ENCODE measurements at regions not wholly inside any gene's neighbourhood (a gene's known extent, or its start where the extent isn't known, plus 50 kb on each side); places are given as distances from the start of the nearest gene placed in this dataset.

- Histone ChIP-seq H3K4me2 (ENCODE audit: low read length) (no peak overlapping the region), H4K20me1 (ENCODE audit: control insufficient read depth, insufficient read depth, low read depth, low read length) (no peaks in the 10 kb centered on the region), H3F3A (ENCODE audit: control insufficient read depth, insufficient read depth) (no peaks in the 10 kb centered on the region), H3K9me2 (replicated peaks; ENCODE audit: control insufficient read depth, low read length) (no peaks in the 10 kb centered on the region), H3K4me3 (ENCODE audit: low read length) (no peak overlapping the region), H3K27me3 (ENCODE audit: control insufficient read depth, low read length) (no peaks in the 10 kb centered on the region), H3K79me2 (ENCODE audit: control insufficient read depth, low read length) (no peaks in the 10 kb centered on the region), H3K27ac (ENCODE audit: low read depth, low read length) (no peak overlapping the region), H3K4me1 (ENCODE audit: control insufficient read depth, low read length) (no peaks in the 10 kb centered on the region), H3K9me3 (ENCODE audit: control insufficient read depth, insufficient read depth, low read length) (0 out of 2 replicates have a peak, but pooled peaks cover 6% of the 10 kb centered on the region), H3K36me3 (ENCODE audit: control insufficient read depth, low read length) (no peaks in the 10 kb centered on the region)
- TF ChIP-seq EZH2phosphoT487 (IDR thresholded peaks at IDR 0.05; ENCODE audit: borderline replicate concordance, low read length) (no peak), CTCF (IDR thresholded peaks at IDR 0.05; ENCODE audit: low read depth, low read length, poor library complexity, severe bottlenecking) (no peak)
Observed at GRCh38 chr13:95457294-95457693, 95.2 kb upstream of the CLDN10 start.

- Histone ChIP-seq H3K27ac (ENCODE audit: low read depth, low read length) (no peak overlapping the region), H3K36me3 (ENCODE audit: control insufficient read depth, low read length) (no peaks in the 10 kb centered on the region), H3K4me3 (ENCODE audit: low read length) (no peak overlapping the region), H3K79me2 (ENCODE audit: control insufficient read depth, low read length) (no peaks in the 10 kb centered on the region), H3K4me1 (ENCODE audit: control insufficient read depth, low read length) (no peaks in the 10 kb centered on the region), H3K9me3 (ENCODE audit: control insufficient read depth, insufficient read depth, low read length) (0 out of 2 replicates have a peak, but pooled peaks cover 6% of the 10 kb centered on the region), H3K9me2 (replicated peaks; ENCODE audit: control insufficient read depth, low read length) (no peaks in the 10 kb centered on the region; the same call in 1 of the 2 replicates), H4K20me1 (ENCODE audit: control insufficient read depth, insufficient read depth, low read depth, low read length) (no peaks in the 10 kb centered on the region), H3F3A (ENCODE audit: control insufficient read depth, insufficient read depth) (no peaks in the 10 kb centered on the region), H3K4me2 (ENCODE audit: low read length) (no peak overlapping the region), H3K27me3 (ENCODE audit: control insufficient read depth, low read length) (no peaks in the 10 kb centered on the region)
- TF ChIP-seq EZH2phosphoT487 (IDR thresholded peaks at IDR 0.05; ENCODE audit: borderline replicate concordance, low read length), result no peak
- TF ChIP-seq CTCF (IDR thresholded peaks at IDR 0.05; ENCODE audit: low read depth, low read length, poor library complexity, severe bottlenecking), result no peak
Observed at GRCh38 chr13:95462801-95463200, 89.7 kb upstream of the CLDN10 start.

DNA sequence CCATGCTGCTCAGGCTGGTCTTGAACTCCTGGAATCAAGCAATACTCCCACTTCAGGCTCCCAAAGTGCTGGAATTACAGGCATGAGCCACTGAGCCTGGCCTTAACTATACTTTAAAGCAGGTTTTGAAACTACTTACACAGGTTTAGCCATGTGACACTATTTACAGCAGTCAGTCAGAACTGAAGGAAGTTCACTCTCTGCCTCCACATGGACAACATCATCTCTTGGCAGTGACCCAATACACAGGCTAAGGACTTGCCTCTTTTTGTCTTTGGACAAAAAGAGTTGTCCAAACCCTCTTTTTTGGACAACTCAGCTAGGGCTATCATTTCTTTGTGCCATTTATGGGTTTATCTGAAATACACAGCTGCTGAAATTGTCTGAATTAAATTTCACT lies 89.0 kb upstream of the CLDN10 start:
- 0 out of 2 replicates have a peak, but pooled peaks cover 6% of the 10 kb centered on the region for H3K9me3 ChIP-seq (ENCODE audit: control insufficient read depth, insufficient read depth, low read length)

More for the DNA sequence above, 89.0 kb upstream of the CLDN10 start:
- Histone ChIP-seq H3K9me2 (replicated peaks; ENCODE audit: control insufficient read depth, low read length) (no peaks in the 10 kb centered on the region; the same call in 1 of the 2 replicates), H3F3A (ENCODE audit: control insufficient read depth, insufficient read depth) (no peaks in the 10 kb centered on the region), H3K36me3 (ENCODE audit: control insufficient read depth, low read length) (no peaks in the 10 kb centered on the region), H3K4me3 (ENCODE audit: low read length) (no peak overlapping the region), H3K4me1 (ENCODE audit: control insufficient read depth, low read length) (no peaks in the 10 kb centered on the region), H3K27me3 (ENCODE audit: control insufficient read depth, low read length) (no peaks in the 10 kb centered on the region), H3K4me2 (ENCODE audit: low read length) (no peak overlapping the region), H3K27ac (ENCODE audit: low read depth, low read length) (no peak overlapping the region), H3K79me2 (ENCODE audit: control insufficient read depth, low read length) (no peaks in the 10 kb centered on the region), H4K20me1 (ENCODE audit: control insufficient read depth, insufficient read depth, low read depth, low read length) (no peaks in the 10 kb centered on the region)
- no peak for TF ChIP-seq CTCF (IDR thresholded peaks at IDR 0.05; ENCODE audit: low read depth, low read length, poor library complexity, severe bottlenecking)
- no peak for TF ChIP-seq EZH2phosphoT487 (IDR thresholded peaks at IDR 0.05; ENCODE audit: borderline replicate concordance, low read length)

Measured in DOHH2 (cell line).